Right lobe of liver (tissue), 6 donors: ENCODE measurements at regions not wholly inside any gene's neighbourhood (a gene's known extent, or its start where the extent isn't known, plus 50 kb on each side); places are given as distances from the start of the nearest gene placed in this dataset.
A peak's percentile ranks its signal among the peaks of the same experiment; 100 is the strongest.

ENCODE experiments used
- ATAC-seq, 4 donors: fragments of 200-7000 bp; cut with Tn5 transposase; one replicate each; pipeline ENCODE4 v1.9.1; 2020; ENCODE audit warnings: mild to moderate bottlenecking in 4 of 4, moderate library complexity in 4 of 4
- DNase-seq, 3 donors: peaks; one replicate each; pipeline ENCODE4 v3.0.0-alpha.2; 2020
- H3K27ac ChIP-seq, 3 donors: fragments of 200-600 bp; one replicate each; pipeline ENCODE4 v1.8.0; 2022
- H3K27me3 ChIP-seq, 2 donors: fragments of 200-600 bp; one replicate each; pipeline ENCODE4 v1.8.0; 2022
- H3K36me3 ChIP-seq, 4 donors: fragments of 200-600 bp; sonication (generic) in 1 of 4; one replicate each; pipeline versions ENCODE4 v1.5.1 to v1.8.0; 2017 to 2022; ENCODE audit warnings: control low read depth in 1 of 4
- H3K4me1 ChIP-seq, 4 donors: fragments of 200-600 bp; sonication (generic) in 1 of 4; one replicate each; pipeline versions ENCODE4 v1.5.1 to v1.8.0; 2017 to 2022; ENCODE audit warnings: control low read depth in 1 of 4
- H3K4me3 ChIP-seq, 3 donors: fragments of 200-600 bp; one replicate each; pipeline ENCODE4 v1.8.0; 2022
- H3K9me3 ChIP-seq, 4 donors: fragments of 200-600 bp; sonication (generic) in 1 of 4; one replicate each; pipeline versions ENCODE4 v1.5.1 to v1.8.0; 2017 to 2022; ENCODE audit warnings: control low read depth in 1 of 4
- POLR2A ChIP-seq: fragments of 450-650 bp; IDR thresholded peaks from one replicate; pipeline ENCODE4 v1.6.1; 2017; ENCODE audit warnings: antibody characterized with exemption, mild to moderate bottlenecking
- WGBS: methylation state at CpG from one replicate; pipeline ENCODE4 v1.1.6; 2018; ENCODE audit warnings: low coverage, low lambda C conversion rate; ENCODE audit not compliant: insufficient coverage; ENCODE audit errors: missing lambda C conversion rate; 5-methylcytosine and 5-hydroxymethylcytosine counted together
- intact Hi-C, 2 donors: fragments of 100-400 bp; cut with DNase I; formaldehyde crosslinking; loops; one replicate each; pipeline versions ENCODE4 v1.11.2 to v1.14.1; 2022
- TF ChIP-seq, protein P1 (sequence below), 4 donors: fragments of 200-600 bp in 3 of 4; fragments of 450-650 bp in 1 of 4; IDR thresholded peaks; one replicate each; pipeline versions ENCODE4 v1.5.1 to v1.8.0; 2016 to 2022; ENCODE audit warnings: antibody characterized with exemption in 4 of 4, mild to moderate bottlenecking in 2 of 4
- donor health status: DM: no; HTN: yes; CAD: no.
- donor health status: DM: no; HTN: no; CAD: no.
- donor health status: DM: no; HTN: no; CAD: no.
- donor health status: DM: no; HTN: yes; CAD: no.
- donor health status: DM: no; HTN: yes; CAD: no.

DNA sequence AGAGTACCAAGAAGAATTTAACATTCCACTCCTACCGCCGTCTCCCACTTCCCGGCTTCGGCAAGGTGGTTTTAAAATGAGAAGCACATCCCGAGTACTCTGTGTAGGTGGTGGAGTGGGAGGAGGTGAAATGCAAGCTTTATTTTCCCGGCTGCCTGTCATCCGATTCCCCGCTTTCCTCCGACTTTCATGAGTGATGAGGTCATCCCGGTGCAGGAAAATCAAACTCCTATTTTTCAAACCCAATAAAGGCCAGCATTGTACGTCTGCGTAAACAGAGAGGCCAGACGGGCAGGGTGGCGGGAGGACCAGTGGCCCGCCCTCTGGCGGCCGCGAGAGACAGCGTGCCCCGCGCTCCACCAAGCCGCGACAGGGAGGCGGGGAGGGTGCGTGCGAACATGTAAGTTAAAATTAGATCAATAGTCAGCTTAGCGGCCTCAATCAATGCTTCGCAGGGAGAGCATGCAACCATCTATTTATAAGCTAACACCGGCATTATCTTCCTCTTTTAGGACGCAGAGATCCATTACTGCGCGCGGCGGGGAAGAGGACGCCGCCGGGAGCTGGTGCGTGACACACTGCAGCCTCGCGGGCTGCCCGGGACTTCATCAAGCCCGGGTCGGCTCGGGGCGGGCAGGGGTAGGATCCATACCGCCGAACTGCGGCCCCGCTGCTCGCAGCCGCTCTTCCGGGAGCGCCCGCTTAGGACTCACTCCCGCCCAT lies 163.3 kb downstream of the CD47 start:
- ATAC-seq = peak; percentile 98 to 100 (median 99)
- DNase-seq = peak; percentile 62 to 77 (median 69)
- 6% methylated on average over 30 of the region's 55 CpGs for WGBS
- peaks cover 0 to 3% of the 10 kb centered on the region in 2 donors for H3K27me3 ChIP-seq
- no peak overlapping the region for H3K27ac ChIP-seq
- TF ChIP-seq POLR2A = no peak
- TF ChIP-seq, protein P1, sequence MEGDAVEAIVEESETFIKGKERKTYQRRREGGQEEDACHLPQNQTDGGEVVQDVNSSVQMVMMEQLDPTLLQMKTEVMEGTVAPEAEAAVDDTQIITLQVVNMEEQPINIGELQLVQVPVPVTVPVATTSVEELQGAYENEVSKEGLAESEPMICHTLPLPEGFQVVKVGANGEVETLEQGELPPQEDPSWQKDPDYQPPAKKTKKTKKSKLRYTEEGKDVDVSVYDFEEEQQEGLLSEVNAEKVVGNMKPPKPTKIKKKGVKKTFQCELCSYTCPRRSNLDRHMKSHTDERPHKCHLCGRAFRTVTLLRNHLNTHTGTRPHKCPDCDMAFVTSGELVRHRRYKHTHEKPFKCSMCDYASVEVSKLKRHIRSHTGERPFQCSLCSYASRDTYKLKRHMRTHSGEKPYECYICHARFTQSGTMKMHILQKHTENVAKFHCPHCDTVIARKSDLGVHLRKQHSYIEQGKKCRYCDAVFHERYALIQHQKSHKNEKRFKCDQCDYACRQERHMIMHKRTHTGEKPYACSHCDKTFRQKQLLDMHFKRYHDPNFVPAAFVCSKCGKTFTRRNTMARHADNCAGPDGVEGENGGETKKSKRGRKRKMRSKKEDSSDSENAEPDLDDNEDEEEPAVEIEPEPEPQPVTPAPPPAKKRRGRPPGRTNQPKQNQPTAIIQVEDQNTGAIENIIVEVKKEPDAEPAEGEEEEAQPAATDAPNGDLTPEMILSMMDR (IDR thresholded peaks at IDR 0.05) = peak; percentile 74 to 96 (median 90)
- H3K4me1 ChIP-seq = peaks cover 0 to 10% (median 0%) of the 10 kb centered on the region in 4 donors
- intact Hi-C loops = no loop called here
- peak overlapping the region; percentile 45 to 55 (median 47) for H3K4me3 ChIP-seq
- no peaks in the 10 kb centered on the region for H3K9me3 ChIP-seq
- H3K36me3 ChIP-seq = no peaks in the 10 kb centered on the region

DNA sequence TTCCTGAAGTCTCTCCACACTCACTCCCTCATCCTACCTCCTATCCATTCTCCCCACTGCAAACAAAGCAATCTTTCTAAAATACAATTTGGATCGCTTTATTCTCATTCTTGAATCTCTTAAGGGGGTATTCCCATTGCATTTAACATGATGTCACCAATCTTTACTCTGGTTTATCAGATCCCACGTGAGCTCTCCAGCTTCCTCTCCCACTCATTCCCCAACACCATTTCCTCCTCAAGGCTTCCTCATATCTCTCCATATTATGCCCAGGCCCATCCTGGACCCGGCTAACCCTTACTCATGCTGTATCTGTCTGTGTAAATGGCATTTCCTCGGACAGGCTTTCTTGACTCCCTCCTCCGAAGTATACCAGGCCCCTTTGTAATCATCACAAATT lies 165.0 kb downstream of the CD47 start:
- DNase-seq = no peak
- Histone ChIP-seq H3K4me3 (no peak overlapping the region), H3K27me3 (peaks cover 0 to 3% of the 10 kb centered on the region in 2 donors), H3K36me3 (no peaks in the 10 kb centered on the region), H3K4me1 (peaks cover 0 to 10% (median 0%) of the 10 kb centered on the region in 4 donors), H3K27ac (no peak overlapping the region), H3K9me3 (no peaks in the 10 kb centered on the region)
- no peak for ATAC-seq
- intact Hi-C loops = no loop called here
- no peak for TF ChIP-seq POLR2A
- TF ChIP-seq, protein P1 (IDR thresholded peaks at IDR 0.05) = no peak
- WGBS = 80% methylated on average over 5 of the region's 5 CpGs

DNA sequence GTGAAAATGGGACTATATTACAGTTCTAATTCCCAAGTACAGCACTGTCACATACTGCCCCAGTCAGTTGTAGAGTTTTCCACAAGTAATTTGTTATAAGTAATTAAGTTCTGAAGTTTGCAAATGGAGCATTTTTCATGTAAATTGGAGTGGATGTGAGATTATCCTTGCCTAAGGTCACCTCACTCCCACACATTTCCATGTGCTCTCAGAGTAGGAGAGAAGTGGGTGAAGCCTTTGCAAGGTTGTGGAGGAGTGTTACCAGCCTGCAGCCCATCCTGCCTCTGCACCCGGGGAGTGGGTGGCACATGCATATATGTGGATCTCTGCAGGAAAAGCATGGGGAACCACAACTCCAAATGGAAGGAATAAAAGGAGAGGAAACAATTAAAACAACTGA lies 169.8 kb downstream of the CD47 start:
- WGBS = 55% methylated on average over 1 of the region's 1 CpG
- intact Hi-C loops = no loop called here
- no peak for DNase-seq
- Histone ChIP-seq H3K27me3 (no peaks in the 10 kb centered on the region), H3K4me3 (no peak overlapping the region), H3K27ac (no peak overlapping the region), H3K4me1 (no peaks in the 10 kb centered on the region), H3K36me3 (no peaks in the 10 kb centered on the region), H3K9me3 (no peaks in the 10 kb centered on the region)
- no peak for ATAC-seq
- TF ChIP-seq POLR2A = no peak
- TF ChIP-seq, protein P1 (IDR thresholded peaks at IDR 0.05) = no peak

DNA sequence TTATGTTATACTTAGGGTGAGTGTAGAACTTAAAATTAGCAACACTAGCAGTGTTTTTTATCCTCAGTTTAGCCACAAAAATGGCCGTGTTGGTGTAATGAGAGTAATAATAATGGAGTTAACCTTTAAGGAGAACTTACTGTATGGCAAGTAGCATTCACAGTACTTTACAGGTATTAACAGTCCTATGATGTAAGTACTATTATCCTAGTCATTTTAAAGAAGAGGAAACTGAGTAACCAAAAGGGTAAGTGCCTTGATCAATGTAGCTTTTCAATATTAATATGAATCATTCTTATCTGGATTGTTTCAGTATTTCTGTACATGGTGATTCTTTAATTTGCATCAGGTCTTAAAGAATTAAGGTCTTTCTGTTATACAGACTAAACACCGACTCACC lies 170.3 kb downstream of the CD47 start:
- Histone ChIP-seq H3K4me1 (no peaks in the 10 kb centered on the region), H3K9me3 (no peaks in the 10 kb centered on the region), H3K4me3 (no peak overlapping the region), H3K27me3 (no peaks in the 10 kb centered on the region), H3K36me3 (no peaks in the 10 kb centered on the region), H3K27ac (no peak overlapping the region)
- no peak for TF ChIP-seq POLR2A
- TF ChIP-seq, protein P1 (IDR thresholded peaks at IDR 0.05) = no peak
- ATAC-seq (no peak), DNase-seq (no peak)
- WGBS = 48% methylated on average over 2 of the region's 2 CpGs
- intact Hi-C loops = no loop called here
